Hematopoietic multipotent progenitor cell (in vitro differentiated cells): ENCODE measurements at regions not wholly inside any gene's neighbourhood (a gene's known extent, or its start where the extent isn't known, plus 50 kb on each side); places are given as distances from the start of the nearest gene placed in this dataset.
"Not testable (repeated sequence)": the region's sequence is repeated elsewhere in the genome, so short reads cannot be mapped to it uniquely, and the experiment has no call there.

Experiments
- DNase-seq, 3 donors: peaks; one replicate each; pipeline ENCODE4 v3.0.0-alpha.2; 2011 to 2015; ENCODE audit warnings: low read depth in 2 of 3, low spot score in 2 of 3

- DNase-seq: no peak
These were observed 489.1 kb upstream of the TSHZ3 start for GRCh38 chr19:31838163-31838815.

GRCh38 chr19:31840371-31840770, 491.1 kb upstream of the TSHZ3 start:
- no peak for DNase-seq

GRCh38 chr19:31841755-31842154, 492.5 kb upstream of the TSHZ3 start:
- DNase-seq: no peak

GRCh38 chr19:31863122-31863521, 482.3 kb upstream of the ZNF507 start:
- no peak for DNase-seq

- DNase-seq: no peak
These were observed 471.1 kb upstream of the ZNF507 start for GRCh38 chr19:31874313-31874712.

GRCh38 chr19:31875591-31875990, 469.8 kb upstream of the ZNF507 start:
- no peak for DNase-seq

- no peak for DNase-seq
These were observed 465.1 kb upstream of the ZNF507 start for GRCh38 chr19:31880283-31880682.

GRCh38 chr19:31881988-31882387, 463.4 kb upstream of the ZNF507 start:
- no peak for DNase-seq

- DNase-seq: no peak
These were observed 462.7 kb upstream of the ZNF507 start for GRCh38 chr19:31882709-31883108.

- no peak for DNase-seq
These were observed 462.0 kb upstream of the ZNF507 start for GRCh38 chr19:31883296-31883990.

- DNase-seq: no peak
These were observed 460.0 kb upstream of the ZNF507 start for GRCh38 chr19:31885280-31885853.

- no peak for DNase-seq
These were observed 455.2 kb upstream of the ZNF507 start for GRCh38 chr19:31890230-31890629.

- DNase-seq: no peak
These were observed 453.4 kb upstream of the ZNF507 start for GRCh38 chr19:31892060-31892459.

GRCh38 chr19:31893491-31893890, 451.9 kb upstream of the ZNF507 start:
- not testable (repeated sequence) for DNase-seq

- no peak for DNase-seq
These were observed 451.0 kb upstream of the ZNF507 start for GRCh38 chr19:31894451-31894850.

GRCh38 chr19:31897292-31897691, 448.1 kb upstream of the ZNF507 start:
- no peak for DNase-seq

- DNase-seq: peak in 2 of 3 donors; percentile 45 to 86
These were observed 444.4 kb upstream of the ZNF507 start for GRCh38 chr19:31900991-31901390.

- DNase-seq: no peak
These were observed 442.6 kb upstream of the ZNF507 start for GRCh38 chr19:31902821-31903220.

- no peak for DNase-seq
These were observed 441.4 kb upstream of the ZNF507 start for GRCh38 chr19:31903979-31904378.

- peak in 2 of 3 donors; percentile 46 to 82 for DNase-seq
These were observed 439.1 kb upstream of the ZNF507 start for GRCh38 chr19:31906111-31906871.

- DNase-seq: no peak
These were observed 437.7 kb upstream of the ZNF507 start for GRCh38 chr19:31907661-31908060.
